OCI-LY7 (cell line): ENCODE measurements at regions not wholly inside any gene's neighbourhood (a gene's known extent, or its start where the extent isn't known, plus 50 kb on each side); places are given as distances from the start of the nearest gene placed in this dataset.

Experiments used
- EZH2phosphoT487 ChIP-seq: fragments of 200-600 bp; sonication (generic); IDR thresholded peaks from 2 replicates; pipeline ENCODE4 v1.6.1; 2018; ENCODE audit warnings: low read depth, borderline replicate concordance, mild to moderate bottlenecking, mixed run types, antibody characterized with exemption, low read length, moderate library complexity, mixed read lengths
- TF ChIP-seq, protein P1 (sequence below): fragments of 200-600 bp; sonication (generic); conservative IDR thresholded peaks from 2 replicates; pipeline ENCODE4 v1.5.1; 2014; ENCODE audit warnings: mild to moderate bottlenecking, antibody characterized with exemption, low read length, moderate library complexity, mixed read lengths

- TF ChIP-seq EZH2phosphoT487 = no peak
- TF ChIP-seq, protein P1, sequence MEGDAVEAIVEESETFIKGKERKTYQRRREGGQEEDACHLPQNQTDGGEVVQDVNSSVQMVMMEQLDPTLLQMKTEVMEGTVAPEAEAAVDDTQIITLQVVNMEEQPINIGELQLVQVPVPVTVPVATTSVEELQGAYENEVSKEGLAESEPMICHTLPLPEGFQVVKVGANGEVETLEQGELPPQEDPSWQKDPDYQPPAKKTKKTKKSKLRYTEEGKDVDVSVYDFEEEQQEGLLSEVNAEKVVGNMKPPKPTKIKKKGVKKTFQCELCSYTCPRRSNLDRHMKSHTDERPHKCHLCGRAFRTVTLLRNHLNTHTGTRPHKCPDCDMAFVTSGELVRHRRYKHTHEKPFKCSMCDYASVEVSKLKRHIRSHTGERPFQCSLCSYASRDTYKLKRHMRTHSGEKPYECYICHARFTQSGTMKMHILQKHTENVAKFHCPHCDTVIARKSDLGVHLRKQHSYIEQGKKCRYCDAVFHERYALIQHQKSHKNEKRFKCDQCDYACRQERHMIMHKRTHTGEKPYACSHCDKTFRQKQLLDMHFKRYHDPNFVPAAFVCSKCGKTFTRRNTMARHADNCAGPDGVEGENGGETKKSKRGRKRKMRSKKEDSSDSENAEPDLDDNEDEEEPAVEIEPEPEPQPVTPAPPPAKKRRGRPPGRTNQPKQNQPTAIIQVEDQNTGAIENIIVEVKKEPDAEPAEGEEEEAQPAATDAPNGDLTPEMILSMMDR = no peak
Observed at GRCh38 chr1:29729281-29729680, 493.0 kb downstream of the PTPRU start.
